ENCODE measurements at regions not wholly inside any gene's neighbourhood (a gene's known extent, or its start where the extent isn't known, plus 50 kb on each side); places are given as distances from the start of the nearest gene placed in this dataset.

DNA sequence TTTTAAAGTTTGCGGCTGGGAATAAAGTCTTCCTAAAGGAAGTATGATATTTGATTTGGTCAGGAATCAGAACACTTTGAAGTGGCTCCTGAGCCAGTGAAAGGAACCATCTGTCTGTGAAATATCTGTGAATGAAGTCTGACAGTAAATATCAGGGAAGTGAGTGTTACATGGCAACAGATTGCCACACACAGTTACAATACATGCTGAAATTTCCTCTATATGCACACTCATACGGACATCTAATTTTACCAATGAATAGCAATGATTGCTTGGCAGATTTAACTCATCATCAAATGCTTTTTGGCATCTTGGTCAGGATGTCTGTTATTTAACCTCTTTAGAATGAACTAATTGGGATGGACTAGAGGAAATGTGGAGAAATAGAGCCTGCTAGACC, 1023.8 kb downstream of the FAT4 start:
- TF ChIP-seq, protein P1, sequence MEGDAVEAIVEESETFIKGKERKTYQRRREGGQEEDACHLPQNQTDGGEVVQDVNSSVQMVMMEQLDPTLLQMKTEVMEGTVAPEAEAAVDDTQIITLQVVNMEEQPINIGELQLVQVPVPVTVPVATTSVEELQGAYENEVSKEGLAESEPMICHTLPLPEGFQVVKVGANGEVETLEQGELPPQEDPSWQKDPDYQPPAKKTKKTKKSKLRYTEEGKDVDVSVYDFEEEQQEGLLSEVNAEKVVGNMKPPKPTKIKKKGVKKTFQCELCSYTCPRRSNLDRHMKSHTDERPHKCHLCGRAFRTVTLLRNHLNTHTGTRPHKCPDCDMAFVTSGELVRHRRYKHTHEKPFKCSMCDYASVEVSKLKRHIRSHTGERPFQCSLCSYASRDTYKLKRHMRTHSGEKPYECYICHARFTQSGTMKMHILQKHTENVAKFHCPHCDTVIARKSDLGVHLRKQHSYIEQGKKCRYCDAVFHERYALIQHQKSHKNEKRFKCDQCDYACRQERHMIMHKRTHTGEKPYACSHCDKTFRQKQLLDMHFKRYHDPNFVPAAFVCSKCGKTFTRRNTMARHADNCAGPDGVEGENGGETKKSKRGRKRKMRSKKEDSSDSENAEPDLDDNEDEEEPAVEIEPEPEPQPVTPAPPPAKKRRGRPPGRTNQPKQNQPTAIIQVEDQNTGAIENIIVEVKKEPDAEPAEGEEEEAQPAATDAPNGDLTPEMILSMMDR (IDR thresholded peaks at IDR 0.05; ENCODE audit: extremely low read depth in 1 of 2, insufficient read depth in 1 of 2, low read depth in 1 of 2, low read length in 2 of 2): no peak
- TF ChIP-seq EZH2 (IDR thresholded peaks at IDR 0.05; ENCODE audit: borderline replicate concordance, low read depth, low read length, severe bottlenecking): no peak
- TF ChIP-seq, protein P2, sequence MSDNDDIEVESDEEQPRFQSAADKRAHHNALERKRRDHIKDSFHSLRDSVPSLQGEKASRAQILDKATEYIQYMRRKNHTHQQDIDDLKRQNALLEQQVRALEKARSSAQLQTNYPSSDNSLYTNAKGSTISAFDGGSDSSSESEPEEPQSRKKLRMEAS (IDR thresholded peaks at IDR 0.05; ENCODE audit: insufficient read depth, insufficient read length): no peak
- TF ChIP-seq POLR2A (IDR thresholded peaks at IDR 0.05; ENCODE audit: low read depth, low read length): no peak
- TF ChIP-seq JUN (IDR thresholded peaks at IDR 0.05; ENCODE audit: borderline replicate concordance, insufficient read depth, insufficient read length, low read depth): no peak
- no peak for TF ChIP-seq MYC (IDR thresholded peaks at IDR 0.05; ENCODE audit: low read depth, low read length)
